DMS79 (cell line): ENCODE measurements at regions not wholly inside any gene's neighbourhood (a gene's known extent, or its start where the extent isn't known, plus 50 kb on each side); places are given as distances from the start of the nearest gene placed in this dataset.
"Not testable (repeated sequence)": the region's sequence is repeated elsewhere in the genome, so short reads cannot be mapped to it uniquely, and the experiment has no call there.

Experiments
- DNase-seq: peaks from one replicate; lab custom pipeline; 2025; lab: John Stamatoyannopoulos, UW

DNA sequence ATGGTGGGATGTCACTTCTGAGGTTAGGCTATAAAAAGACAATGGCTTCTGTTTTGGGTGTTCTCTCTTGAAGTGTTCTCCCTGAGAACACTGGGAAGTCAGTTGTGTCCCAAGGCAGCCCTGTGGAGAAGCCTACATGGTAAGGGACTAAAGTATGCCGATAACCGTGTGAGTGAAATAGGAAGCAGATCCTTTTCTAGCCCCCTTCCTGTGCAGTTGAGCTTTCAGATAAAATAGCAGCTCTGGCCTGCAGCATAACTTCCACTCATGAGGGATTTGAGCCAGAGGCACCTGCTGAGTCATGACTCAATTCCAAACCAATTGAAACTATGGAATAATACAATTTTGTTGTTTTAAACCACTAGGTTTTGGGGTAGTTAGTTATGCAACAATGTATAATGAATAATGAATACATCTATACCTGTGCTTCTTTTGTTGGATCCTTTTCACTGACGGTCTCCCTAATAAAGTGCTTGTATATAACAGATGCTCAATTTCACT lies 241.6 kb downstream of the TFAP2B start:
- DNase-seq, result no peak

- DNase-seq, result no peak
Measured at GRCh38 chr6:51062166-51062722, 243.6 kb downstream of the TFAP2B start.

DNA sequence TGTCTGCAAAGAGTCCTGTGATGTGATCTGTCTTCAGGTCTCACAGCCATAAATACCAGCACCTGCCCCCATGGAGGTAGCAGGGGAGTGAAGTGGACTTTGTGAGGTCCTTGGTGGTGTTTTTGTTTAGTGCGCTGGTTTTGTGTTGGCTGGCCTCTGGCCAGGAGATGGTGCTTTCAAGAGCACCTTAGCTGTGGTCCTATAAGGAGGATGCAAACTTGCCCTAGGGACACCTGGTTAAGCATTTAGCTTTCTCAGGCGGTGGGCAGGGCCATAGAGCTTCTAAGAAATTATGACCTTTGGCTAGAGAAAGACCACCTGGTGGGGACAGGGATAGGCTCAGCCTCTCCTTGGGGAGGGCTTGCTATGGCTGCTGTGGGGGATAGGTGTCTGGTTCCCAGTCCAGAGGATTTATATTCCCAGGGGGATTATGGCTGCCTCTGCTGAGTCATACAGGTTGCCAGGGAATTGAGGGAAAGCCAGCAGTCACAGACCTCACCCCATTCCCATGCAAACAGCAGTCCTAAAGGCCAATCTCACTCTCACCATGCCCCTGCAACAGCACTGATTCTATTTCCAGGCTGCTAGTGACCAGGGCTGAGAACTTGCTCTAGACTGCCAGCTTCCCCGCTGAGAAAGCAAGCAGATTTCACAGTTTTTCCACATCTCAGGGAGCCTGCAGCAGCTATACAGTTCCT lies 259.3 kb downstream of the TFAP2B start:
- peak; percentile 3 for DNase-seq

DNA sequence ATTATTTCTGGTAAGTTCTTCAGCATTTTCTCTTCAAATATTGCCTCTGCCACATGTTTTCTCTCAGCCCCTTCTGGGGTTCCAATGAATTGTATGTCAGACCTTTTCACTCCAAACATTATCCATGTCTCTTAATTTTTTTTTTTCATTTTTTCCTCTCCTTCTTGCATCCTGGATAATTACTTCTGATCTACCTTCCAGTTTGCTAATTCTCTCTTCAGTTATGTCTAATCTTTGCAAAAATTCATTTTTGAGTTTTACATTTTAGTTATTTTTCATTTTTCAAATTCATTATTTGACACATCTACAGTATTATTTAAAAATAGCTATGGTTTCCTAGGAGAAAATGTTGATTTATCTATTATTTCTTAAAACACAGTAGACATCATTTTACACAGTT lies 271.7 kb downstream of the TFAP2B start:
- DNase-seq, result no peak

GRCh38 chr6:51093871-51094270 lies 275.2 kb downstream of the TFAP2B start:
- no peak for DNase-seq

DNA sequence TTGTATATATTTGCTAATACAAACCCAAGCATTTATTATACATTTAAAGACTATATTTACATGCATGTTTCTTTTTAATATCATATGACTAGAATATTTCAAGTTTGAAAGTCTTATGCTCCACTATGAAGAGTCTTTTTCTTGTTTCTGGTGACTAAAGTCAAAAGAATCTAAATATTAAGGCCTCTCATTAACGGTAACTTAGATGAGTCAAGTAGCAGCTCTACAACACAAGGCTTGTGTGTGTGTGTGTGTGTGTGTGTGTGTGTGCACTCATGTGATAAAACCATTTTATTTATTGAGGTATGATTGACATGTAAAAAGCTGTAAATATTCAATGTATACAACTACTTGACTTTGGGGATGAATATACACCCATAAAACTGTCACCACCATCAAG lies 275.6 kb downstream of the TFAP2B start:
- no peak for DNase-seq

GRCh38 chr6:51098246-51098645 lies 279.6 kb downstream of the TFAP2B start:
- no peak for DNase-seq

DNA sequence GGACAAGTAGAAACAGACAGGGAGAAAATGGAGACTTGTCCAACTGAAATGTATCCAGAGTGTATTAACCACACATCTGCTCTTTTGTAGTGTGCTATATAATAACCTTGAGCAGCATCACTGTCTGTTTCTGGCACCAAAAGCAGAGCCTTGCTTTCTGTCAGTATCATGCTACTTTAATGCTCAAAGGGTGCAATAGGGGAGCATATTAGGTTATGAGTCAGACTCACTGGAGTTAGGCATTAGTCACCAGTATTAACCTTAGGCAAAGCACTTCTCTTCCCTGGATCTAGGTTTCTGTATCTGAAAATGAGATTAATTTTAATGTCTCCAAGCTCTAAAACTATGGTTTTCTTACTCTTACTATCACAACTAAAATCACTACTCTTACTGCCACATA lies 280.1 kb downstream of the TFAP2B start:
- DNase-seq, result no peak

GRCh38 chr6:51099201-51099600 lies 280.5 kb downstream of the TFAP2B start:
- DNase-seq, result no peak

DNA sequence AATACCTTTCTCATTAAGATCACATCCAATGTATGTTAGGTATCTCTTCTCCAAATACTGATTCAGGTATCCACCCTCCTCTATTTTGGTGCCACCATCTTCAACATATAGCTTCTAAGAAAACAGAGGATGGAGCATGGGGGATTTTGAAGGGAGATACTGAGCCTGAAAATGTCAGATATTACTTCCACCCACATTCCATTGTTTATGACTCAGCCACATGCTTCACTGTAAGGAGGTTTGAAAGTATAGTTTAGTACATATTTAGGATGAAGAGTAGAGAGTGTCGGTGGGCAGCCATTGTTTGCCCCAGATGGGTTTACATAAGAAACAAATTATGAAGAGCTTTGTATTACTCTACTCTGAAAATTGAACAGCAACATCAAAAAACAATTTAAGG lies 286.7 kb downstream of the TFAP2B start:
- DNase-seq, result no peak

DNA sequence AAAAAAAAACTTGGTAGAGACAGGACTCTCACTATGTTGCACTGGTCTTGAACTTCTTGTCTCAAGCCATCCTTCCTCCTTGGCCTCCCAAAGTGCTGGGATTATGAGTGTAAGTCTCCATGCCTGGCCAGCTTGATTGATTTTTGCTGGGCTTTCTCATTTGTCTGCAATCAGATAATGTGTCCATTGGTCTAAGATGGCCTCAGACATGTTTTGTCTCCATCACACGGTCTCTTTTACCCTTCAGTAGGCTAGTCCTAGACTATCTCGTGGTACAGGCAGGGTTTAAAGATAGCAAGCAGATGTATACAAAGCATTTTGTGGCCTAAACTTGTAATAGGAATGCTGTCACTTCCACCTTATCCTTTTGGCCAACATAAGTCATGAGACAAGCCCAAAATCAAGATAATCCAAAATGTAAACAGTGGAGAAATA lies 289.1 kb downstream of the TFAP2B start:
- DNase-seq, result no peak

DNA sequence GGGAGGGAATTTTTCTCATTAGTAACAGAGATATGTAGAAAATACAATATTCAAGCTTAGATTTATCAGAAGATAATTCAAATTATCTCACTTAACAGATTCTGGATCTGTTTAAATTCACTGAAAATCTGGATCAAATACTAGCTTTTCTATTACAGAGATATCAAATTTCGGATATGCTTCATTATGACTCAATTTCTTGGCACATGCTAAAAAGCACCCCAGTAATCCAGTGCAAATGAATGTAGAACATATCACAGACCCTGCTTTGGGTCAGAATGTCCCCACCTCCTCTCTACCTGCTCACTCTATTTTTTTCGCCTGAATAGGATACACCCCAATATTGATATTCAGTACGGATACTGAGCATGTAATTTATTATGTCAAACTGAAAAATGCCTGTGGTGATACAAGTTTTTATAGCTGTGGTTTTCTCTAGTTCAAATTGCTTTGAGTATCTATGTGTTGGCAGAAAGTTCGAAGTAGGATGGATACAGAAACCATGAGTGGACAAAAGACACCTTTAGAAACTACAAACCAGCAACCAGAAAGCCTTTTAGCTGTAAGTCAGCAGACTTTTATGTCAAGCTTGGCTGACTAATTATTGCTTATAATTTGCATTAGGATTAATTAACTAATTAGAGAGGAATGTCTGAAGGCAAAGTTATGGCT lies 290.0 kb downstream of the TFAP2B start:
- no peak for DNase-seq

DNA sequence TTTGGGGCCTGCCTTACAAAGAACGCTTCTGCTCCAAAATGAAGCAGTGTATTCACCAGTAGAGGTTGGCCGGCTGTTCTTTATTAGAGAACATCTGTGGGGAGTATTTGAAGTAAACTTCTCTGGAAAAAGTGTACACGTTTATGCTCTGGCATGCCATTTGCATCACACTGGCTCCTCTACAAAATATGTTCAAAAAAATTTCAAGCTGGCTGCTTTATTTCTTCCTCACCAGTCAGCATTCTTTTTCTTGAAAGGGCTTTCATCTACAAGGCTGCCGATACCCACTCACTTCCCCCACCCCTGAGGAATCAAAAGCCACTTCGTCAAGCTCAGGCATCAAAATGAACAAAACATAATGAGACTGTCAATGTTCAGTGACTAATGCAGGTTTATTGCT lies 294.1 kb downstream of the TFAP2B start:
- DNase-seq, result no peak

GRCh38 chr6:51116723-51117122 lies 298.1 kb downstream of the TFAP2B start:
- no peak for DNase-seq

GRCh38 chr6:51118792-51119191 lies 300.1 kb downstream of the TFAP2B start:
- no peak for DNase-seq

GRCh38 chr6:51120016-51120415 lies 301.3 kb downstream of the TFAP2B start:
- DNase-seq, result no peak

GRCh38 chr6:51121380-51121976 lies 302.8 kb downstream of the TFAP2B start:
- DNase-seq, result not testable (repeated sequence)

DNA sequence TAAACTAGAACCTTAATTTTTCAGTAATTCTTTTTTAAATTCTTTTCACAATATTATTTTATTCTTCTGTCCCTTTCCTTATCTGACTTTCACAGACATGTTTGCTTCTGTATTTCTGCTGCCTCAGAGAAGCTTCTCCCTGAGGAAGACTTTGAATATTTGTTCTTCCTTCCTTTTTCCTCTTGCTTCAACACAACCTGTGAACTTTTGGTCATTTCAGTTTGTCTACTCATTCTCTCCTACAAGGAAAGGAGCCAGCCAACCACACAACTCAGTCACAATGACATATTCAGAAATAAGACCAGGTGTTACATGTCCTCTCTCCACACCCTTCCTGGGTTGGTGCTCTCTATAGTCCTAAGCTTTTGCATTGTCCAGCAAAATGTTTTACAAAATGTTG lies 310.4 kb downstream of the TFAP2B start:
- no peak for DNase-seq

DNA sequence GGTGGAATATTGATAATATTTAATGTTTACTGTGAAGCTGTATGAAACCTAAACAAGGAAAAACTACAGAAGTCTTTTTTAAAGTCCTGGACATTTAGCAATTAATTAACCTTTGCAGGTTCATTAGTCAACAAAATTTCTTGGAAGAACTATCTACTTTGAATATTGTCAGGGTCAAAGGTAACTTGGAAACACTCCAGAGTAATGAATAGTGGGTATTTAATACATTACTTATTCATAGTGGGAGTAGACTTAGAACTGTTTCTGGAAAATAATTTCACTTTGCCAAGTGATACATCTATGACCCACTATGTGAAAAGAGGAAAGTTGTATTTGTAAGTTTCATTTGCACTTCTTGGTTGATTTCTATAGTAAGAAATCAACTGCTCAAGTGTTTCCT lies 319.1 kb downstream of the TFAP2B start:
- no peak for DNase-seq

GRCh38 chr6:51139950-51140385 lies 321.3 kb downstream of the TFAP2B start:
- DNase-seq, result no peak

DNA sequence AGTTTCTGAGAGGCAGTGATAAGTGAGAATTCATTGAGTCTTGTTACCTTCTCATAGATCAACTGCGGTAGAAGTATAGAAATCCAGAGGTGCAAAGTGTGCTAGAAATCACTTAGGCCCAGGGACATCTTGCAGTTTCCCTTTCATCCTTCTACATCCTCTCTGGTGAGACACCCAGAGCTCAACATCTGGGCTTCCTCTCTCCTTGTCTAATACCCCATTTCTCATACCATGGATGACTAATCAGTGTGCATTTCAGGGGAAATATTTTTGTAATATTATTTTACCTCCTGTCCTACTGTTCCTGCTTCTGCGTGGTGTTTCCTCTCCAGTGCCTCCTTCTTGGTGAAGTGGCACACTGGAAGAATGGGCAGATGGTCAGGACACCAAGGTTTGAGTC lies 322.4 kb downstream of the TFAP2B start:
- no peak for DNase-seq

- no peak for DNase-seq
Measured at GRCh38 chr6:51147756-51148155, 329.1 kb downstream of the TFAP2B start.

DNA sequence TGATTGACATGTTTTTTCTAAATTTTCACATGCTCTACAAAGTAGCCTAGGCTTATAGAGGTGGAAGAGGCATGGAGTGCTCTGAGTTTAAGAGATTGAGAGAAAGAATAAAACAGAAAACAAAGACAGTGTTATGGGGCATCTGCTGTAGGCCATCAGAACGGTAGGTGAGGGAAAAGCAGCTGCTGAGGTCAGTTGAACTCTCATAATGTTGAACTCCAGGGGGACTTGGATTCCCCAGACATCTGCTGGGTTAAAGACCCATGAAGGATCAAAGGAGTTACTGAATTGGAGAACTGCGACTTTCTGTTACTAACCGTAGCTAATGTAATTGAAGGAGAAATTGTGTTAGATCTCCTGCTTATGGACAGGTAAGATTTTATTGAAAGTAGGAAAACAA lies 333.9 kb downstream of the TFAP2B start:
- no peak for DNase-seq
